ENCODE measurements at regions not wholly inside any gene's neighbourhood (a gene's known extent, or its start where the extent isn't known, plus 50 kb on each side); places are given as distances from the start of the nearest gene placed in this dataset.

GRCh38 chr9:129363216-129363873, 185.3 kb upstream of the IER5L start:
- no peak overlapping the region for H3K9ac ChIP-seq (ENCODE audit: low read length)
- H3K27me3 ChIP-seq (ENCODE audit: control insufficient read depth, insufficient read depth, low read length) = no peaks in the 10 kb centered on the region
- no peaks in the 10 kb centered on the region for H3K36me3 ChIP-seq (ENCODE audit: control insufficient read depth, insufficient read depth, low read length)
- no peak overlapping the region for H3K27ac ChIP-seq (ENCODE audit: low read depth, low read length)
- H3K4me1 ChIP-seq (ENCODE audit: control insufficient read depth, insufficient read depth, low read length) = no peaks in the 10 kb centered on the region
- H3K4me3 ChIP-seq (ENCODE audit: low read length) = no peak overlapping the region

- H3K36me3 ChIP-seq (ENCODE audit: control insufficient read depth, insufficient read depth, low read length) = no peaks in the 10 kb centered on the region
- H3K4me1 ChIP-seq (ENCODE audit: control insufficient read depth, insufficient read depth, low read length) = no peaks in the 10 kb centered on the region
- H3K9ac ChIP-seq (ENCODE audit: low read length) = no peak overlapping the region
- H3K27ac ChIP-seq (ENCODE audit: low read depth, low read length) = no peak overlapping the region
- H3K27me3 ChIP-seq (ENCODE audit: control insufficient read depth, insufficient read depth, low read length) = no peaks in the 10 kb centered on the region
- H3K4me3 ChIP-seq (ENCODE audit: low read length) = no peak overlapping the region
Observed at GRCh38 chr9:129362287-129363000, 184.4 kb upstream of the IER5L start.

- H3K36me3 ChIP-seq (ENCODE audit: control insufficient read depth, insufficient read depth, low read length) = no peaks in the 10 kb centered on the region
- H3K4me3 ChIP-seq (ENCODE audit: low read length) = no peak overlapping the region
- no peaks in the 10 kb centered on the region for H3K4me1 ChIP-seq (ENCODE audit: control insufficient read depth, insufficient read depth, low read length)
- no peak overlapping the region for H3K9ac ChIP-seq (ENCODE audit: low read length)
- no peaks in the 10 kb centered on the region for H3K27me3 ChIP-seq (ENCODE audit: control insufficient read depth, insufficient read depth, low read length)
- H3K27ac ChIP-seq (ENCODE audit: low read depth, low read length) = no peak overlapping the region
Observed at GRCh38 chr9:129361196-129361595, 183.1 kb upstream of the IER5L start.

GRCh38 chr9:129359916-129360536, 182.0 kb upstream of the IER5L start:
- no peak overlapping the region for H3K4me3 ChIP-seq (ENCODE audit: low read length)

GRCh38 chr9:129359162-129359811, 181.2 kb upstream of the IER5L start:
- H3K27ac ChIP-seq (ENCODE audit: low read depth, low read length) = no peak overlapping the region
- H3K4me1 ChIP-seq (ENCODE audit: control insufficient read depth, insufficient read depth, low read length) = no peaks in the 10 kb centered on the region
- no peaks in the 10 kb centered on the region for H3K27me3 ChIP-seq (ENCODE audit: control insufficient read depth, insufficient read depth, low read length)
- no peaks in the 10 kb centered on the region for H3K36me3 ChIP-seq (ENCODE audit: control insufficient read depth, insufficient read depth, low read length)
- H3K4me3 ChIP-seq (ENCODE audit: low read length) = no peak overlapping the region
- H3K9ac ChIP-seq (ENCODE audit: low read length) = no peak overlapping the region

More at GRCh38 chr9:129359916-129360536, 182.0 kb upstream of the IER5L start:
- Histone ChIP-seq H3K36me3 (ENCODE audit: control insufficient read depth, insufficient read depth, low read length) (no peaks in the 10 kb centered on the region), H3K27ac (ENCODE audit: low read depth, low read length) (no peak overlapping the region), H3K27me3 (ENCODE audit: control insufficient read depth, insufficient read depth, low read length) (no peaks in the 10 kb centered on the region), H3K9ac (ENCODE audit: low read length) (no peak overlapping the region), H3K4me1 (ENCODE audit: control insufficient read depth, insufficient read depth, low read length) (no peaks in the 10 kb centered on the region)

GRCh38 chr9:129358621-129359154, 180.6 kb upstream of the IER5L start:
- peaks cover 2% of the 10 kb centered on the region for H3K4me1 ChIP-seq (ENCODE audit: control insufficient read depth, insufficient read depth, low read length)
- no peaks in the 10 kb centered on the region for H3K27me3 ChIP-seq (ENCODE audit: control insufficient read depth, insufficient read depth, low read length)
- H3K4me3 ChIP-seq (ENCODE audit: low read length) = no peak overlapping the region
- no peaks in the 10 kb centered on the region for H3K36me3 ChIP-seq (ENCODE audit: control insufficient read depth, insufficient read depth, low read length)
- no peak overlapping the region for H3K9ac ChIP-seq (ENCODE audit: low read length)
- no peak overlapping the region for H3K27ac ChIP-seq (ENCODE audit: low read depth, low read length)

GRCh38 chr9:129357773-129358245, 179.7 kb upstream of the IER5L start:
- peaks cover 10% of the 10 kb centered on the region for H3K4me1 ChIP-seq (ENCODE audit: control insufficient read depth, insufficient read depth, low read length)
- no peak overlapping the region for H3K9ac ChIP-seq (ENCODE audit: low read length)
- H3K27ac ChIP-seq (ENCODE audit: low read depth, low read length) = no peak overlapping the region
- H3K36me3 ChIP-seq (ENCODE audit: control insufficient read depth, insufficient read depth, low read length) = no peaks in the 10 kb centered on the region
- H3K4me3 ChIP-seq (ENCODE audit: low read length) = no peak overlapping the region
- no peaks in the 10 kb centered on the region for H3K27me3 ChIP-seq (ENCODE audit: control insufficient read depth, insufficient read depth, low read length)

- no peak overlapping the region for H3K4me3 ChIP-seq (ENCODE audit: low read length)
Observed at GRCh38 chr9:129356871-129357772, 179.1 kb upstream of the IER5L start.

GRCh38 chr9:129355631-129356030, 177.6 kb upstream of the IER5L start:
- H3K9ac ChIP-seq (ENCODE audit: low read length) = no peak overlapping the region
- peaks cover 15% of the 10 kb centered on the region for H3K4me1 ChIP-seq (ENCODE audit: control insufficient read depth, insufficient read depth, low read length)
- no peaks in the 10 kb centered on the region for H3K36me3 ChIP-seq (ENCODE audit: control insufficient read depth, insufficient read depth, low read length)
- H3K27me3 ChIP-seq (ENCODE audit: control insufficient read depth, insufficient read depth, low read length) = no peaks in the 10 kb centered on the region
- H3K27ac ChIP-seq (ENCODE audit: low read depth, low read length) = no peak overlapping the region
- H3K4me3 ChIP-seq (ENCODE audit: low read length) = no peak overlapping the region

More at GRCh38 chr9:129356871-129357772, 179.1 kb upstream of the IER5L start:
- Histone ChIP-seq H3K27me3 (ENCODE audit: control insufficient read depth, insufficient read depth, low read length) (no peaks in the 10 kb centered on the region), H3K9ac (ENCODE audit: low read length) (no peak overlapping the region), H3K4me1 (ENCODE audit: control insufficient read depth, insufficient read depth, low read length) (peaks cover 15% of the 10 kb centered on the region), H3K27ac (ENCODE audit: low read depth, low read length) (no peak overlapping the region), H3K36me3 (ENCODE audit: control insufficient read depth, insufficient read depth, low read length) (no peaks in the 10 kb centered on the region)

- no peak overlapping the region for H3K9ac ChIP-seq (ENCODE audit: low read length)
- H3K4me3 ChIP-seq (ENCODE audit: low read length) = no peak overlapping the region
- H3K36me3 ChIP-seq (ENCODE audit: control insufficient read depth, insufficient read depth, low read length) = no peaks in the 10 kb centered on the region
- H3K27ac ChIP-seq (ENCODE audit: low read depth, low read length) = no peak overlapping the region
- H3K27me3 ChIP-seq (ENCODE audit: control insufficient read depth, insufficient read depth, low read length) = no peaks in the 10 kb centered on the region
- H3K4me1 ChIP-seq (ENCODE audit: control insufficient read depth, insufficient read depth, low read length) = peaks cover 15% of the 10 kb centered on the region
Observed at GRCh38 chr9:129354498-129354897, 176.4 kb upstream of the IER5L start.

GRCh38 chr9:129353697-129354336, 175.8 kb upstream of the IER5L start:
- Histone ChIP-seq H3K27ac (ENCODE audit: low read depth, low read length) (peak overlapping the region; percentile 55), H3K4me3 (ENCODE audit: low read length) (no peak overlapping the region), H3K9ac (ENCODE audit: low read length) (no peak overlapping the region), H3K36me3 (ENCODE audit: control insufficient read depth, insufficient read depth, low read length) (no peaks in the 10 kb centered on the region), H3K4me1 (ENCODE audit: control insufficient read depth, insufficient read depth, low read length) (peaks cover 15% of the 10 kb centered on the region), H3K27me3 (ENCODE audit: control insufficient read depth, insufficient read depth, low read length) (no peaks in the 10 kb centered on the region)

Data from rectal smooth muscle tissue (tissue), 1 donor.